Right atrium auricular region (tissue), 2 donors: ENCODE measurements at regions not wholly inside any gene's neighbourhood (a gene's known extent, or its start where the extent isn't known, plus 50 kb on each side); places are given as distances from the start of the nearest gene placed in this dataset.

Source experiments
- DNase-seq: peaks from one replicate; pipeline ENCODE4 v3.0.0-alpha.2; 2019; ENCODE audit warnings: low spot score
- H3K27ac ChIP-seq, 2 donors: fragments of 200-600 bp; sonication (generic); 1 replicate in 1 of 2; 2 replicates in 1 of 2; pipeline ENCODE4 v1.5.1; 2016 to 2019
- H3K27me3 ChIP-seq, 2 donors: fragments of 200-600 bp; sonication (generic); one replicate each; pipeline versions ENCODE4 v1.5.1 to v1.6.0; 2017 to 2019
- H3K36me3 ChIP-seq: fragments of 200-600 bp; sonication (generic); one replicate; pipeline ENCODE4 v1.5.1; 2016
- H3K4me1 ChIP-seq, 2 donors: fragments of 200-600 bp; sonication (generic); one replicate each; pipeline versions ENCODE4 v1.5.1 to v1.6.0; 2017 to 2019
- H3K4me3 ChIP-seq, 2 donors: fragments of 200-600 bp; sonication (generic); 1 replicate in 1 of 2; 2 replicates in 1 of 2; pipeline ENCODE4 v1.5.1; 2017 to 2019; ENCODE audit warnings: mild to moderate bottlenecking in 1 of 2, moderate library complexity in 1 of 2
- H3K9me3 ChIP-seq, 2 donors: fragments of 200-600 bp; sonication (generic); one replicate each; pipeline ENCODE4 v1.5.1; 2019
- TF ChIP-seq, protein P1 (sequence below), 2 donors: fragments of 200-600 bp; sonication (generic); IDR thresholded peaks; one replicate each; pipeline ENCODE4 v1.5.1; 2019; ENCODE audit warnings: antibody characterized with exemption in 2 of 2

DNA sequence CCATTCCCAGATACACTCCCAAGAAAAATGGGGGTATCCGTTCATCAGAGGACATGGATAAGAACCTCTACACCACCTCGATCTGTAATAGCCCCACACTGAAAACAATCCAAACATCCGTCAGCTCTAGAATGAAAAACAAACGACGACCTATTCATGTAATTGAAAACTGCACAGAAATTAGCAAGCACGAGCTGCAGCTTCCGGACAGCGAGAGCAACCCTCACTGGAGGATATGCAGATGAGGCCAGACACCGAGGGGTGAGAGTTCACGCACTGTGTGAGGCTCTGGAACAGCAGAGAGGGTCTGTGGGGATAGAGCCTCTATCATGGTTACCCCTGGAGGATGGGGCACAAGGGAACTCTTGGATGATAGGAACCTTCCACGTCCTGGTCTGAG is 143.9 kb upstream of the NCOR2 start:
- DNase-seq, result no peak
- TF ChIP-seq, protein P1, sequence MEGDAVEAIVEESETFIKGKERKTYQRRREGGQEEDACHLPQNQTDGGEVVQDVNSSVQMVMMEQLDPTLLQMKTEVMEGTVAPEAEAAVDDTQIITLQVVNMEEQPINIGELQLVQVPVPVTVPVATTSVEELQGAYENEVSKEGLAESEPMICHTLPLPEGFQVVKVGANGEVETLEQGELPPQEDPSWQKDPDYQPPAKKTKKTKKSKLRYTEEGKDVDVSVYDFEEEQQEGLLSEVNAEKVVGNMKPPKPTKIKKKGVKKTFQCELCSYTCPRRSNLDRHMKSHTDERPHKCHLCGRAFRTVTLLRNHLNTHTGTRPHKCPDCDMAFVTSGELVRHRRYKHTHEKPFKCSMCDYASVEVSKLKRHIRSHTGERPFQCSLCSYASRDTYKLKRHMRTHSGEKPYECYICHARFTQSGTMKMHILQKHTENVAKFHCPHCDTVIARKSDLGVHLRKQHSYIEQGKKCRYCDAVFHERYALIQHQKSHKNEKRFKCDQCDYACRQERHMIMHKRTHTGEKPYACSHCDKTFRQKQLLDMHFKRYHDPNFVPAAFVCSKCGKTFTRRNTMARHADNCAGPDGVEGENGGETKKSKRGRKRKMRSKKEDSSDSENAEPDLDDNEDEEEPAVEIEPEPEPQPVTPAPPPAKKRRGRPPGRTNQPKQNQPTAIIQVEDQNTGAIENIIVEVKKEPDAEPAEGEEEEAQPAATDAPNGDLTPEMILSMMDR (IDR thresholded peaks at IDR 0.05), result no peak
- Histone ChIP-seq H3K4me1 (peaks cover 0 to 12% of the 10 kb centered on the region in 2 donors), H3K4me3 (no peak overlapping the region), H3K27me3 (no peaks in the 10 kb centered on the region), H3K9me3 (peaks cover 0 to 5% of the 10 kb centered on the region in 2 donors), H3K27ac (no peak overlapping the region), H3K36me3 (no peaks in the 10 kb centered on the region)

DNA sequence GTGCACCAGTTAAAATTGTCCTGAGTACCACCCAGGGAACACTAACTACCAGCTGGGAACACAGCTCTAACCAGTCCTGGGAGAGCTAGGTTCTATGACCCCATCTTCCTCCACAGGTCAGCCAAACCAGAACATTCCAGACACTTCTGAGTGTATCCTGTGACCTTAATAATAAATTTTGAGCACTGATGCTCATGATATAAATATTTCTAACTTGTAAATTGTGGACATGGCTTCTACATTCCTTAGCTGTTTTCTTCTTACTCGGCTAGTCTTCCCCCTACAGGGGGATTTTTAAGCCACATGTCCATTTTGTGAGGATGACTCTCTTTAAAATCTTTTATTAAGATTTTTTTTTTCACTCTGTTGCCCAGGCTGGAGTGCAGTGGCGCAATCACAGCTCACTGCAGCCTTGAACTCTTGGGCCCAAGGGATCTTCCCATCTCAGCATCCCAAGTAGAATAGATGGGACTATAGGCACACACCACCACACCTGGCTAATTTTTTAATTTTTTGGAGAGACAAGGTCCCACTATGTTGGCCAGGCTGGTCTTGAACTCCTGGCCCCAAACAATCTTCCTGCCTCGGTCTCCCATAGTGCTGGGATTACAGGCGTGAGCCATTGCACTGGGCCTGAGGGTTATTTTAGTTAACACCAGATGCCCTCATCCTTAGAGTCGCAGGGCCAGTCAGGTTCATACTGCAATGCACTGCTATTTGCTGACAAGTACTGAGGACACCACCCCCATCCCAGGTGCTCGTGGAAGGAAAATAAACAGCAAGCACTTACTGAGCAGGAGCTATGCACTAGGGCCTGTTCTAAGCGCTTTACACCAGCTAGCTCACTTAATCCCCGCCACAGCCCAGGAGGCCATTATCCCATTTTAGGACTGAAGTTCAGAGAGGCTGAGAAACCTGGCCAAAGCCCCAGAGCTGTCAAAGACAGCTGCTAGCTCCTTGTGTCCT is 142.6 kb upstream of the NCOR2 start:
- Histone ChIP-seq H3K27ac (no peak overlapping the region), H3K4me3 (no peak overlapping the region), H3K36me3 (no peaks in the 10 kb centered on the region)

DNA sequence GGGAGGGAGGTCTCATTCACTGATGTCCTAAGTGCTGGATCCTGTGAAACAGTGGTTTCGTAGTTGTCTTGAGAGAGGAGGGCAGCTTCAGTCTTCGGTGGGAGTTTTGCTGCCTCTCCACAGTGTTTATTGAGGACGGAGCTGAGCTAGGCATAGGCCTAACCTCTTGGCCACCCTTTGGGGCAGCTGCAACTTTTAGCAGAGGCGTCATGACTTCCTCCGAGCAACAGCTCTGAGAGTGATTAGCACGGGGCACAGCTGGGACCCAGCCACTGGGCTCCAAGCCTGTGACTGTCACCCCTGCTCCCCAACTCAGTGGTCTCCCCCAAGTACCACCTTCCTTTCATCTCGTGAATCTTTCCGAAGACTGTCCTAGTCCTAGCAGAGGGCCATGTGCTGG is 139.9 kb upstream of the NCOR2 start:
- no peak overlapping the region for H3K4me3 ChIP-seq
- no peak for DNase-seq
- TF ChIP-seq, protein P1 (IDR thresholded peaks at IDR 0.05), result no peak
- H3K27me3 ChIP-seq, result no peaks in the 10 kb centered on the region
- H3K4me1 ChIP-seq, result no peaks in the 10 kb centered on the region
- no peaks in the 10 kb centered on the region for H3K36me3 ChIP-seq
- H3K27ac ChIP-seq, result no peak overlapping the region
- H3K9me3 ChIP-seq, result peaks cover 0 to 5% of the 10 kb centered on the region in 2 donors

More for the DNA sequence above, 142.6 kb upstream of the NCOR2 start:
- peaks cover 0 to 5% of the 10 kb centered on the region in 2 donors for H3K9me3 ChIP-seq
- TF ChIP-seq, protein P1 (IDR thresholded peaks at IDR 0.05), result no peak
- peaks cover 0 to 12% of the 10 kb centered on the region in 2 donors for H3K4me1 ChIP-seq
- no peaks in the 10 kb centered on the region for H3K27me3 ChIP-seq
- no peak for DNase-seq

DNA sequence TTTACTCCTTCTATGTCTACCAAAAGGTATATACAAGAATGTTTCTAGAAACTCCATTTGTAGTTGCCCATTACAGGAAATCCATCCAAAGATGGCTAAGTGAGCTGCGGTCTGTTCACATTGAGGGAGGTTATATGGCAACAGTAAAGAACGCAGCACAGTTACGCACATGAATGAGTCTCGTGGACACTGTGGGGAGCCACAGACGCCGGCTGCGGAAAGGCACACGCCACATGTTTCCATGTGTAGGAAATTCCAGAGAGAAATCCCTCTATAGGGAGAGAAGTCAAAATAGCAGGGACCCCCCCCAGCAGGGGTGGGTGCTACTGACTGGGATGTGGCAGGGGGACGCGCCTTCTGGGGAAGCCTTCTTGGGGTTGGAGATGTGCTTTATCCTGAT is 139.0 kb upstream of the NCOR2 start:
- no peak for DNase-seq
- Histone ChIP-seq H3K4me3 (no peak overlapping the region), H3K4me1 (peaks cover 0 to 5% of the 10 kb centered on the region in 2 donors), H3K9me3 (peaks cover 0 to 5% of the 10 kb centered on the region in 2 donors), H3K27me3 (no peaks in the 10 kb centered on the region), H3K27ac (no peak overlapping the region), H3K36me3 (no peaks in the 10 kb centered on the region)
- TF ChIP-seq, protein P1 (IDR thresholded peaks at IDR 0.05), result no peak

DNA sequence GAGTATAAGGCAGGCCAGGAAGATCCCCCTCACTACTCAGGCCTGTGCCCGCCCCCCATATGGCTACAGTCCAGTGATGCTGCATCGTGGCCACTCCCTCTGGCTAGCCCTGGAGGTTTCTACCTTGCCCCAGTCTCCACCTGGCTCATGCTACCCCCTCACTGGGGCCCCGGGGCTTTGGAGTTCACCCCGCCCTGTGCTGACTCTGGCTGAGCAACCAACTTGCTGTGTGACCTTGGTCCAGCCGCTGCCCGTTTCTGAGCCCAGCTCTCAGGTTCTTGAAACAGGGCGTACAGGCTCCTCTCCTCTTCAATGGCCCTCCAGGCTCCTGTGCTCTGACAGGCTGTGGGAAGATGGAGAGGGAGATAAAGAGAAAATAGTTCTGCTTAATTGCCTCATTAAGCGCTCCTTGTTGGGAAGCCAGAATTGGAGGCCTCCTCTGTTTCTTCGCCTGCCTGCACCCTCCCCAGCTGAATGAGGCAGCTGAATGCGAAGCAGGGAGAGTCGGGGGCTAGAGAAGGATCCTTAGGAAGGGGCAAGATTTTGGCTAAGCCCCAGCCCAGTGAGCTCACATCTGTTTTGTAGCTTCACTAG is 138.2 kb upstream of the NCOR2 start:
- Histone ChIP-seq H3K4me1 (peaks cover 0 to 12% of the 10 kb centered on the region in 2 donors), H3K27ac (no peak overlapping the region), H3K36me3 (no peaks in the 10 kb centered on the region), H3K27me3 (no peaks in the 10 kb centered on the region), H3K4me3 (no peak overlapping the region), H3K9me3 (peaks cover 0 to 5% of the 10 kb centered on the region in 2 donors)
- no peak for DNase-seq
- TF ChIP-seq, protein P1 (IDR thresholded peaks at IDR 0.05), result no peak
